NCI-H524 treated with DMSO at 0.1 percent for 48 hours (cell line): ENCODE measurements at regions not wholly inside any gene's neighbourhood (a gene's known extent, or its start where the extent isn't known, plus 50 kb on each side); places are given as distances from the start of the nearest gene placed in this dataset.

ENCODE experiments used
- DNase-seq: peaks from one replicate; lab custom pipeline; 2025; lab: John Stamatoyannopoulos, UW

- no peak for DNase-seq
These were observed 84.1 kb upstream of the FNDC3A start for GRCh38 chr13:48891586-48891985.

GRCh38 chr13:48892053-48892687, 83.5 kb upstream of the FNDC3A start:
- no peak for DNase-seq

- DNase-seq = no peak
These were observed 83.0 kb upstream of the FNDC3A start for GRCh38 chr13:48892688-48893075.

GRCh38 chr13:48896312-48896711, 79.4 kb upstream of the FNDC3A start:
- DNase-seq = no peak

GRCh38 chr13:48901781-48902180, 73.9 kb upstream of the FNDC3A start:
- DNase-seq = no peak

GRCh38 chr13:48902368-48902767, 73.3 kb upstream of the FNDC3A start:
- no peak for DNase-seq

- DNase-seq = no peak
These were observed 70.9 kb upstream of the FNDC3A start for GRCh38 chr13:48904668-48905290.

GRCh38 chr13:48906200-48906599, 69.5 kb upstream of the FNDC3A start:
- DNase-seq = no peak

- DNase-seq = no peak
These were observed 67.2 kb upstream of the FNDC3A start for GRCh38 chr13:48908381-48909055.

- no peak for DNase-seq
These were observed 66.7 kb upstream of the FNDC3A start for GRCh38 chr13:48909056-48909389.

- DNase-seq = no peak
These were observed 65.0 kb upstream of the FNDC3A start for GRCh38 chr13:48910686-48911085.

GRCh38 chr13:48919751-48920150, 56.0 kb upstream of the FNDC3A start:
- no peak for DNase-seq

- no peak for DNase-seq
These were observed 55.0 kb upstream of the FNDC3A start for GRCh38 chr13:48920730-48921129.

GRCh38 chr13:48923376-48923775, 52.3 kb upstream of the FNDC3A start:
- DNase-seq = no peak

- DNase-seq = no peak
These were observed 50.7 kb upstream of the FNDC3A start for GRCh38 chr13:48925001-48925400.
